ENCODE measurements at regions not wholly inside any gene's neighbourhood (a gene's known extent, or its start where the extent isn't known, plus 50 kb on each side); places are given as distances from the start of the nearest gene placed in this dataset.

- TF ChIP-seq RAD21 (IDR thresholded peaks at IDR 0.05; ENCODE audit: low read depth) (no peak), CREB1 (IDR thresholded peaks at IDR 0.05; ENCODE audit: low read depth) (no peak), FOXM1 (IDR thresholded peaks at IDR 0.05; ENCODE audit: borderline replicate concordance, low read depth) (no peak), MAX (IDR thresholded peaks at IDR 0.05) (no peak), YY1 (IDR thresholded peaks at IDR 0.05; ENCODE audit: low read depth) (no peak), TCF12 (IDR thresholded peaks at IDR 0.05; ENCODE audit: low read depth) (no peak), CEBPB (IDR thresholded peaks at IDR 0.05) (no peak), TEAD4 (IDR thresholded peaks at IDR 0.05) (no peak), EP300 (IDR thresholded peaks at IDR 0.05; ENCODE audit: borderline replicate concordance) (no peak), TAF1 (IDR thresholded peaks at IDR 0.05; ENCODE audit: low read depth) (no peak), USF1 (IDR thresholded peaks at IDR 0.05) (no peak), REST (IDR thresholded peaks at IDR 0.05; ENCODE audit: low read depth) (no peak), NFIC (IDR thresholded peaks at IDR 0.05) (no peak), EGR1 (IDR thresholded peaks at IDR 0.05) (no peak), ZBTB7A (IDR thresholded peaks at IDR 0.05; ENCODE audit: low read depth) (no peak)
Observed at GRCh38 chr10:36761121-36761520, 364.3 kb upstream of the ANKRD30A start.

- no peak for TF ChIP-seq EGR1 (IDR thresholded peaks at IDR 0.05)
- TF ChIP-seq YY1 (IDR thresholded peaks at IDR 0.05; ENCODE audit: low read depth), result no peak
- no peak for TF ChIP-seq USF1 (IDR thresholded peaks at IDR 0.05)
- TF ChIP-seq TAF1 (IDR thresholded peaks at IDR 0.05; ENCODE audit: low read depth), result no peak
- no peak for TF ChIP-seq MAX (IDR thresholded peaks at IDR 0.05)
- TF ChIP-seq TEAD4 (IDR thresholded peaks at IDR 0.05), result no peak
- no peak for TF ChIP-seq REST (IDR thresholded peaks at IDR 0.05; ENCODE audit: low read depth)
- TF ChIP-seq FOXM1 (IDR thresholded peaks at IDR 0.05; ENCODE audit: borderline replicate concordance, low read depth), result no peak
- no peak for TF ChIP-seq ZBTB7A (IDR thresholded peaks at IDR 0.05; ENCODE audit: low read depth)
- TF ChIP-seq EP300 (IDR thresholded peaks at IDR 0.05; ENCODE audit: borderline replicate concordance), result no peak
- TF ChIP-seq CEBPB (IDR thresholded peaks at IDR 0.05), result no peak
- TF ChIP-seq CREB1 (IDR thresholded peaks at IDR 0.05; ENCODE audit: low read depth), result no peak
- TF ChIP-seq RAD21 (IDR thresholded peaks at IDR 0.05; ENCODE audit: low read depth), result no peak
- TF ChIP-seq NFIC (IDR thresholded peaks at IDR 0.05), result no peak
- no peak for TF ChIP-seq TCF12 (IDR thresholded peaks at IDR 0.05; ENCODE audit: low read depth)
Observed at GRCh38 chr10:36759141-36759805, 366.1 kb upstream of the ANKRD30A start.

GRCh38 chr10:36748128-36748871, 377.1 kb upstream of the ANKRD30A start:
- TF ChIP-seq ZBTB7A (IDR thresholded peaks at IDR 0.05; ENCODE audit: low read depth), result no peak
- no peak for TF ChIP-seq CEBPB (IDR thresholded peaks at IDR 0.05)
- TF ChIP-seq USF1 (IDR thresholded peaks at IDR 0.05), result no peak
- TF ChIP-seq NFIC (IDR thresholded peaks at IDR 0.05), result no peak
- no peak for TF ChIP-seq TEAD4 (IDR thresholded peaks at IDR 0.05)
- no peak for TF ChIP-seq REST (IDR thresholded peaks at IDR 0.05; ENCODE audit: low read depth)
- no peak for TF ChIP-seq RAD21 (IDR thresholded peaks at IDR 0.05; ENCODE audit: low read depth)
- no peak for TF ChIP-seq YY1 (IDR thresholded peaks at IDR 0.05; ENCODE audit: low read depth)
- TF ChIP-seq TAF1 (IDR thresholded peaks at IDR 0.05; ENCODE audit: low read depth), result no peak
- no peak for TF ChIP-seq EP300 (IDR thresholded peaks at IDR 0.05; ENCODE audit: borderline replicate concordance)
